Sigmoid colon (tissue), 6 donors: ENCODE measurements at regions not wholly inside any gene's neighbourhood (a gene's known extent, or its start where the extent isn't known, plus 50 kb on each side); places are given as distances from the start of the nearest gene placed in this dataset.
"Not testable (repeated sequence)": the region's sequence is repeated elsewhere in the genome, so short reads cannot be mapped to it uniquely, and the experiment has no call there.

Source experiments
- DNase-seq: peaks from one replicate; pipeline ENCODE4 v3.0.0-alpha.2; 2019
- H3K27ac ChIP-seq, 4 donors: fragments of 200-600 bp; sonication (generic); one replicate each; pipeline ENCODE4 v1.5.1; 2016 to 2019; ENCODE audit warnings: mild to moderate bottlenecking in 1 of 4
- H3K27me3 ChIP-seq, 3 donors: fragments of 200-600 bp; sonication (generic); one replicate each; pipeline ENCODE4 v1.5.1; 2019; ENCODE audit warnings: mild to moderate bottlenecking in 1 of 3
- H3K36me3 ChIP-seq, 4 donors: fragments of 200-600 bp; sonication (generic); one replicate each; pipeline ENCODE4 v1.5.1; 2016 to 2019
- H3K4me1 ChIP-seq, 4 donors: fragments of 200-600 bp; sonication (generic); one replicate each; pipeline ENCODE4 v1.5.1; 2017 to 2019
- H3K4me3 ChIP-seq, 4 donors: fragments of 200-600 bp; sonication (generic); one replicate each; pipeline ENCODE4 v1.5.1; 2017 to 2019; ENCODE audit warnings: mild to moderate bottlenecking in 2 of 4, moderate library complexity in 1 of 4
- H3K9me3 ChIP-seq, 4 donors: fragments of 200-600 bp in 3 of 4; sonication (generic) in 3 of 4; one replicate each; pipeline versions ENCODE4 v1.5.1 to v1.6.1; 2013 to 2019
- CTCF ChIP-seq, 4 experiments: fragments of 450-650 bp in 3 of 4; fragments of 200-600 bp in 1 of 4; IDR thresholded peaks; one replicate each; pipeline ENCODE4 v1.5.1; 2016 to 2019; ENCODE audit warnings: antibody characterized with exemption in 4 of 4, mild to moderate bottlenecking in 3 of 4, moderate library complexity in 2 of 4
- EP300 ChIP-seq, 4 donors: sonication (generic); formaldehyde crosslinking; IDR thresholded peaks; one replicate each; pipeline ENCODE4 v1.6.1; 2017; ENCODE audit warnings: antibody characterized with exemption in 4 of 4
- POLR2A ChIP-seq, 2 donors: fragments of 450-650 bp; IDR thresholded peaks; one replicate each; pipeline ENCODE4 v1.6.1; 2016; ENCODE audit warnings: antibody characterized with exemption in 2 of 2, mild to moderate bottlenecking in 2 of 2, moderate library complexity in 2 of 2
- POLR2AphosphoS5 ChIP-seq, 4 donors: sonication (generic); formaldehyde crosslinking; IDR thresholded peaks; one replicate each; pipeline ENCODE4 v1.6.1; 2017; ENCODE audit warnings: antibody characterized with exemption in 4 of 4
- WGBS, 2 donors: extraction: QIAGEN DNeasy Blood & Tissue Kit; methylation state at CpG; one replicate each; pipeline ENCODE4 v1.1.7; 2013; 5-methylcytosine and 5-hydroxymethylcytosine counted together
- intact Hi-C: fragments of 100-400 bp; cut with DNase I; formaldehyde crosslinking; loops from one replicate; pipeline ENCODE4 v1.15.1; 2023
- donor health status: healthy with polysubstance abuse.
- donor health status: healthy.

- WGBS, 2 donors, result 79 to 84% methylated on average over 1 of the region's 1 CpG
- no peak for TF ChIP-seq POLR2AphosphoS5 (IDR thresholded peaks at IDR 0.05)
- no peak for TF ChIP-seq CTCF (IDR thresholded peaks at IDR 0.05)
- TF ChIP-seq POLR2A (IDR thresholded peaks at IDR 0.05), result no peak
- no peak for TF ChIP-seq EP300 (IDR thresholded peaks at IDR 0.05)
- H3K27ac ChIP-seq, result no peak overlapping the region
- H3K27me3 ChIP-seq, result no peaks in the 10 kb centered on the region
- intact Hi-C loops, result no loop called here
- H3K4me1 ChIP-seq, result no peaks in the 10 kb centered on the region
- H3K4me3 ChIP-seq, result no peak overlapping the region
- no peak for DNase-seq
- H3K36me3 ChIP-seq, result no peaks in the 10 kb centered on the region
- no peaks in the 10 kb centered on the region for H3K9me3 ChIP-seq
Observed at GRCh38 chr4:75142850-75143249, 209.9 kb downstream of the PARM1 start.

- no peaks in the 10 kb centered on the region for H3K9me3 ChIP-seq
- no peak overlapping the region for H3K27ac ChIP-seq
- H3K36me3 ChIP-seq, result no peaks in the 10 kb centered on the region
- intact Hi-C loops, result no loop called here
- no peak for DNase-seq
- no peaks in the 10 kb centered on the region for H3K27me3 ChIP-seq
- TF ChIP-seq POLR2AphosphoS5 (IDR thresholded peaks at IDR 0.05) (no peak), POLR2A (IDR thresholded peaks at IDR 0.05) (no peak), CTCF (IDR thresholded peaks at IDR 0.05) (no peak), EP300 (IDR thresholded peaks at IDR 0.05) (no peak)
- no peak overlapping the region for H3K4me3 ChIP-seq
- H3K4me1 ChIP-seq, result no peaks in the 10 kb centered on the region
- 76 to 78% methylated on average over 2 of the region's 2 CpGs for WGBS, 2 donors
Observed at GRCh38 chr4:75142382-75142781, 209.5 kb downstream of the PARM1 start.

GRCh38 chr4:75141162-75141561 lies 208.2 kb downstream of the PARM1 start:
- Histone ChIP-seq H3K27me3 (no peaks in the 10 kb centered on the region), H3K4me1 (no peaks in the 10 kb centered on the region), H3K27ac (no peak overlapping the region), H3K9me3 (no peaks in the 10 kb centered on the region), H3K4me3 (no peak overlapping the region), H3K36me3 (no peaks in the 10 kb centered on the region)
- no peak for DNase-seq
- intact Hi-C loops, result no loop called here
- no peak for TF ChIP-seq EP300 (IDR thresholded peaks at IDR 0.05)
- TF ChIP-seq CTCF (IDR thresholded peaks at IDR 0.05), result no peak
- TF ChIP-seq POLR2A (IDR thresholded peaks at IDR 0.05), result no peak
- no peak for TF ChIP-seq POLR2AphosphoS5 (IDR thresholded peaks at IDR 0.05)

- no peaks in the 10 kb centered on the region for H3K4me1 ChIP-seq
- H3K27me3 ChIP-seq, result no peaks in the 10 kb centered on the region
- intact Hi-C loops, result no loop called here
- DNase-seq, result no peak
- TF ChIP-seq POLR2A (IDR thresholded peaks at IDR 0.05) (no peak), CTCF (IDR thresholded peaks at IDR 0.05) (no peak), EP300 (IDR thresholded peaks at IDR 0.05) (no peak), POLR2AphosphoS5 (IDR thresholded peaks at IDR 0.05) (no peak)
- H3K36me3 ChIP-seq, result no peaks in the 10 kb centered on the region
- no peak overlapping the region for H3K4me3 ChIP-seq
- no peaks in the 10 kb centered on the region for H3K9me3 ChIP-seq
- no peak overlapping the region for H3K27ac ChIP-seq
Observed at GRCh38 chr4:75137302-75137701, 204.4 kb downstream of the PARM1 start.

- no peak for TF ChIP-seq POLR2AphosphoS5 (IDR thresholded peaks at IDR 0.05)
- TF ChIP-seq CTCF (IDR thresholded peaks at IDR 0.05), result no peak
- no peak for TF ChIP-seq POLR2A (IDR thresholded peaks at IDR 0.05)
- TF ChIP-seq EP300 (IDR thresholded peaks at IDR 0.05), result no peak
- intact Hi-C loops, result no loop called here
- H3K4me1 ChIP-seq, result no peaks in the 10 kb centered on the region
- no peak overlapping the region for H3K4me3 ChIP-seq
- H3K36me3 ChIP-seq, result no peaks in the 10 kb centered on the region
- no peaks in the 10 kb centered on the region for H3K27me3 ChIP-seq
- DNase-seq, result no peak
- no peaks in the 10 kb centered on the region for H3K9me3 ChIP-seq
- 74 to 79% methylated on average over 5 of the region's 5 CpGs for WGBS, 2 donors
- H3K27ac ChIP-seq, result no peak overlapping the region
Observed at GRCh38 chr4:75135068-75135825, 202.3 kb downstream of the PARM1 start.

GRCh38 chr4:75126870-75127269 lies 194.0 kb downstream of the PARM1 start:
- H3K36me3 ChIP-seq, H3K4me1 ChIP-seq, H3K9me3 ChIP-seq, DNase-seq, H3K27ac ChIP-seq, intact Hi-C loops, H3K27me3 ChIP-seq, H3K4me3 ChIP-seq: not testable (repeated sequence)
- 18 to 54% methylated on average over 12 to 13 of the region's 21 CpGs for WGBS, 2 donors
